ENCODE measurements at regions not wholly inside any gene's neighbourhood (a gene's known extent, or its start where the extent isn't known, plus 50 kb on each side); places are given as distances from the start of the nearest gene placed in this dataset.

DNA sequence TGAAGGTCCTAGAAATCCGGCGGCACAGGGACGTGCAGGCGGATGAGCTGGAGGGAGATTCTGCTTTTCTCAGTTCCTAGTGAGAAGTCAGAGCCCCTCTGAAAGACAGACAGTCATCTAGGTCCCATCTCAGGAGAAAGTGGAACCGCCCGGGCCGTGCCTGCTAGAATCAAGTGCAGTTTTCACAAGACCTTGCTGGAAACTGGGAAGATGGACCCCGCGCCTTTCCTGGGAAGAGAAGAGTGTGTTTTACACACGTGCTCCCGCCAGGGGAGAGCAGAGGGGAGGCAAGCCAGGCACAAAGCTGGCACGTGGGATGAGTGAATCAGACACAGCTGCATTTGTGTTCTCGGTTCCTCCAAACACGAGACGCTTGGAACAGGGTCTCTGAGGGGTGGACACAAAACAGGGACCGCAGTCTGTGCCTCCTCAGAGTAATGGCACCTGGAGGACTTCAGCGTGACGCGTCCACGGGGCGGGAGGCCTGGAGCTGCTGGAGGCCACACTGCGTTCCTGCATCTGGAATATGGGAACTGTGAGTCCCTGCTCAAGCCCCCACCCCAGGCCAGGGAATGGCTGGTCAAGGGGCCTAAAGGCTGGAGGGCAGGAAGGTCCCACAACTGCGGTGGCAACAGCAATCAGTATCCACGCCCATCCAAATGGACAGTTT lies 218.3 kb downstream of the BRD1 start:
- DNase-seq (ENCODE audit: low spot score in 2 of 2), result no peak
- WGBS, 2 donors, result 86 to 90% methylated on average over 23 to 24 of the region's 24 CpGs

DNA sequence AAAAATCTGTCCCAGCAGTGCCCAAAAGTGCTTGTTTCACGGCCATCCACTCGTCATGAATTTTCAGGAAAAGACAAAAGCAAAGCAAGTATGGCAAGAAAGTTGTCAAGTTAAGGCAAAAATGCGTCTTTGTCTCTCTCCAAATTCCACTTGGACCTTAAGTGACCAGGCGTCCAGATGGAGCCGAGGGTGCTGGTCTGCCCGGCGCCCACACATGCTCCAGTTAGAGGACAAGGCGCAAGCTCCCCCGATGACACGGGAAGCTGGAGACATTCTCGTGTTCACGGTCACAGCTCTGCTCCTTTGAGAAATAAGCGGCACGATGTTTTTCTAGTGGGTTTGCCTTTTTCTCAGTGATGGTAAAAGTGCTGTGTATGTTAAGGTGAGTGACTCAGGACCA lies 219.0 kb downstream of the BRD1 start:
- H3K36me3 ChIP-seq, result peaks cover 0 to 3% (median 0%) of the 10 kb centered on the region in 3 donors
- H3K4me1 ChIP-seq, result no peaks in the 10 kb centered on the region
- H3K4me3 ChIP-seq, result no peak overlapping the region
- no peak for DNase-seq (ENCODE audit: low spot score in 2 of 2)
- no peak overlapping the region for H3K27ac ChIP-seq
- WGBS, 2 donors, result 87% methylated on average over 14 of the region's 14 CpGs
- H3K27me3 ChIP-seq, result no peaks in the 10 kb centered on the region
- peaks cover 0 to 38% (median 3%) of the 10 kb centered on the region in 4 donors for H3K9me3 ChIP-seq
- TF ChIP-seq EP300 (IDR thresholded peaks at IDR 0.05) (no peak), POLR2A (IDR thresholded peaks at IDR 0.05) (no peak)
- TF ChIP-seq, protein P1, sequence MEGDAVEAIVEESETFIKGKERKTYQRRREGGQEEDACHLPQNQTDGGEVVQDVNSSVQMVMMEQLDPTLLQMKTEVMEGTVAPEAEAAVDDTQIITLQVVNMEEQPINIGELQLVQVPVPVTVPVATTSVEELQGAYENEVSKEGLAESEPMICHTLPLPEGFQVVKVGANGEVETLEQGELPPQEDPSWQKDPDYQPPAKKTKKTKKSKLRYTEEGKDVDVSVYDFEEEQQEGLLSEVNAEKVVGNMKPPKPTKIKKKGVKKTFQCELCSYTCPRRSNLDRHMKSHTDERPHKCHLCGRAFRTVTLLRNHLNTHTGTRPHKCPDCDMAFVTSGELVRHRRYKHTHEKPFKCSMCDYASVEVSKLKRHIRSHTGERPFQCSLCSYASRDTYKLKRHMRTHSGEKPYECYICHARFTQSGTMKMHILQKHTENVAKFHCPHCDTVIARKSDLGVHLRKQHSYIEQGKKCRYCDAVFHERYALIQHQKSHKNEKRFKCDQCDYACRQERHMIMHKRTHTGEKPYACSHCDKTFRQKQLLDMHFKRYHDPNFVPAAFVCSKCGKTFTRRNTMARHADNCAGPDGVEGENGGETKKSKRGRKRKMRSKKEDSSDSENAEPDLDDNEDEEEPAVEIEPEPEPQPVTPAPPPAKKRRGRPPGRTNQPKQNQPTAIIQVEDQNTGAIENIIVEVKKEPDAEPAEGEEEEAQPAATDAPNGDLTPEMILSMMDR (IDR thresholded peaks at IDR 0.05), result no peak

More for the DNA sequence above, 218.3 kb downstream of the BRD1 start:
- no peaks in the 10 kb centered on the region for H3K4me1 ChIP-seq
- no peak overlapping the region for H3K4me3 ChIP-seq
- no peak overlapping the region for H3K27ac ChIP-seq
- no peak for TF ChIP-seq POLR2A (IDR thresholded peaks at IDR 0.05)
- TF ChIP-seq EP300 (IDR thresholded peaks at IDR 0.05), result no peak
- TF ChIP-seq, protein P1 (IDR thresholded peaks at IDR 0.05), result no peak
- peaks cover 0 to 38% (median 3%) of the 10 kb centered on the region in 4 donors for H3K9me3 ChIP-seq
- H3K27me3 ChIP-seq, result no peaks in the 10 kb centered on the region
- H3K36me3 ChIP-seq, result peaks cover 0 to 3% (median 0%) of the 10 kb centered on the region in 3 donors

DNA sequence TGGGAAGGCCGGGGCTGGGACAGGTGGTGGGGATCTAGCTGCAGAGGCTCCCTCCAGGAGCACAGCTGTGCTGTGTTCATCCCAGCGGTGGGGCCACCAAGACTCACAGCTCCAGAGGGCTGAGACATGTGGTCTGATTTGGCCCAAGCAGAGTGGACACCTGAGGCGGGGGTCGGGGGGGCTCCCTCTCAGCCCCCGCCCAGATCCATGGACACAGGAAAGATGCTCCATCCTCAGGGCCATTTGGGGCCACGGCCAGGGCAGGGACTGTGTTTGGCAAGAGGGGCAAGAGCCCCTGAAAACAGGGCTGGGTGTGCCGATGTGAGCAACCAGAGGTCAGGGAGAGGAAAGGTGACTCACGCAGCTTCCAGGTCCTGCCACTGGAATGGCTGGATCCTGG lies 219.4 kb downstream of the BRD1 start:
- DNase-seq (ENCODE audit: low spot score in 2 of 2), result no peak
- no peaks in the 10 kb centered on the region for H3K27me3 ChIP-seq
- peaks cover 0 to 38% (median 3%) of the 10 kb centered on the region in 4 donors for H3K9me3 ChIP-seq
- 79 to 83% methylated on average over 7 to 8 of the region's 8 CpGs for WGBS, 2 donors
- H3K27ac ChIP-seq, result no peak overlapping the region
- H3K4me3 ChIP-seq, result no peak overlapping the region
- H3K36me3 ChIP-seq, result peaks cover 0 to 3% (median 0%) of the 10 kb centered on the region in 3 donors
- TF ChIP-seq, protein P1 (IDR thresholded peaks at IDR 0.05), result no peak
- TF ChIP-seq POLR2A (IDR thresholded peaks at IDR 0.05), result no peak
- TF ChIP-seq EP300 (IDR thresholded peaks at IDR 0.05), result no peak
- no peaks in the 10 kb centered on the region for H3K4me1 ChIP-seq

DNA sequence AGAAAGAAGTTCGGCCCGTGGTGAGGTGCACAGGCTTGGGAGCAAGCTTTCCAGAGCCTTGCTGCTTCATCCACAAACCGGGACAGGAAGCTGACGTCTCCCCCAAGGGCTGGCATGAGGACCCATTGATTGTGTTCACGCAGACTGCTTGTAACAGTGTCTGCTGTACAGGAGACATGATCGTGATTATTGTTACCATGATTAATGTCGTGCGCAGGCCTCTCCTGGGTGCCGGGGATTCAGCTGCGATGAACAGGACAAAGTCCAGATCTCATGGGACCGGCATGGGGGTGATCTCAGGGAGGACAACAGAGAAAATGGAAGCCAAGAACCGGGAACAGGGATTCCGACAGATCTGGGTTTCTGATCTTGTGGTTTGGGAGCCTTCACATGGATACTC lies 219.9 kb downstream of the BRD1 start:
- DNase-seq (ENCODE audit: low spot score in 2 of 2), result no peak
- Histone ChIP-seq H3K27me3 (no peaks in the 10 kb centered on the region), H3K9me3 (peaks cover 0 to 38% (median 3%) of the 10 kb centered on the region in 4 donors), H3K4me1 (no peaks in the 10 kb centered on the region), H3K4me3 (no peak overlapping the region), H3K27ac (no peak overlapping the region), H3K36me3 (no peaks in the 10 kb centered on the region)
- 86 to 87% methylated on average over 13 of the region's 13 CpGs for WGBS, 2 donors
- TF ChIP-seq POLR2A (IDR thresholded peaks at IDR 0.05) (no peak), EP300 (IDR thresholded peaks at IDR 0.05) (no peak)
- TF ChIP-seq, protein P1 (IDR thresholded peaks at IDR 0.05), result no peak

DNA sequence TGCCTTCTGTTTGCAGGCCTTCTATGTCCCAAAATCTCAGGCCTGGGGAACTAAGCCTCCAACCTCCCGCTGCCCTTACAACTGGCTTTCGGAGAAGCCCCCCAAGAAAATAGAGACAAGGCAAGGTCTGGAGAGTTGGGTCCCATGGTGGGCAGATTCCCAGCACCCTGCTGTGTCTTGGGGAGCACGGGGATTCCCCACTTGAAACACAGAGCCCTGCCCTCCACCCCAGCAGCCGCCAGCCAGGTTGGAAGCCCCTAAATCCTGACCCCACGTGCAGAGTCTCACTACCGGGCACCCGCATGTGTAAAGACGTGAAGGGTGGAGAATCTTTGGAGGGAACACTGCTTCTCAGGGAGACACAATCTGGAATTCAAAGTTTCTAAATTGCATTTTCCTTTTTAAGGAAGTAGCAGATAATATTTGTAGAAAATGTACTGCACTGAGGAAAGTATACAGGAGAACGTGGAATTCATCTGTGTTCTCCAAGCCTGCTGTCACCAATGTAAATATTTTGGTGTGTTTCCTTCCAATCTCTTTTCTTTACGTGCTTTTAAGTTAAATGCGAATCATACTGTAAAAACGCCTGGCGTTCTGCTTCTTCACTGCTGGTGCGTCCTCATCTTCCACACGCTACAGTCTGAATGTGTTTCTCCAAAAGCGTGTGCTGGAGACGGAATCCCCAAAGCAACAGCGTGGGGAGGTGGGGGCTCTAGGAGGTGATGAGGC lies 220.9 kb downstream of the BRD1 start:
- 91 to 93% methylated on average over 18 of the region's 18 CpGs for WGBS, 2 donors
- Histone ChIP-seq H3K27me3 (no peaks in the 10 kb centered on the region), H3K4me3 (no peak overlapping the region), H3K27ac (no peak overlapping the region), H3K4me1 (no peaks in the 10 kb centered on the region), H3K36me3 (no peaks in the 10 kb centered on the region), H3K9me3 (peaks cover 0 to 31% (median 3%) of the 10 kb centered on the region in 4 donors)
- no peak for DNase-seq (ENCODE audit: low spot score in 2 of 2)
- TF ChIP-seq EP300 (IDR thresholded peaks at IDR 0.05) (no peak), POLR2A (IDR thresholded peaks at IDR 0.05) (no peak)
- TF ChIP-seq, protein P1 (IDR thresholded peaks at IDR 0.05), result no peak

All from tibial nerve (tissue), 4 donors.